Trophoblast cell (in vitro differentiated cells and primary cell): ENCODE measurements at regions not wholly inside any gene's neighbourhood (a gene's known extent, or its start where the extent isn't known, plus 50 kb on each side); places are given as distances from the start of the nearest gene placed in this dataset.

Experiments
- DNase-seq, 2 donors: peaks; one replicate each; pipeline ENCODE4 v3.0.0-alpha.2; 2016
- H2AFZ ChIP-seq: 2 replicates; pipeline ENCODE4 v1.6.1; 2013; ENCODE audit warnings: low read length, moderate library complexity, mild to moderate bottlenecking; ENCODE audit not compliant: insufficient read depth, poor library complexity
- H2AK5ac ChIP-seq: 2 replicates; pipeline ENCODE4 v1.6.1; 2013; ENCODE audit warnings: mild to moderate bottlenecking, low read length
- H2BK120ac ChIP-seq: 2 replicates; pipeline ENCODE4 v1.6.1; 2013; ENCODE audit warnings: low read length, mild to moderate bottlenecking, moderate library complexity; ENCODE audit not compliant: insufficient read depth, poor library complexity
- H2BK12ac ChIP-seq: 2 replicates; pipeline ENCODE4 v1.6.1; 2013; ENCODE audit warnings: mild to moderate bottlenecking, low read length, moderate library complexity
- H2BK5ac ChIP-seq: 2 replicates; pipeline ENCODE4 v1.6.1; 2013; ENCODE audit warnings: low read length, low read depth, moderate library complexity, mild to moderate bottlenecking; ENCODE audit not compliant: poor library complexity
- H3K14ac ChIP-seq: 2 replicates; pipeline ENCODE4 v1.6.1; 2013; ENCODE audit warnings: mild to moderate bottlenecking, low read length
- H3K18ac ChIP-seq: 2 replicates; pipeline ENCODE4 v1.6.1; 2013; ENCODE audit warnings: mild to moderate bottlenecking, low read length
- H3K23ac ChIP-seq: 2 replicates; pipeline ENCODE4 v1.6.1; 2013; ENCODE audit warnings: low read length
- H3K27ac ChIP-seq: 2 replicates; pipeline ENCODE4 v1.5.1; 2013; ENCODE audit warnings: low read depth, mild to moderate bottlenecking, inconsistent platforms, low read length, moderate library complexity
- H3K27me3 ChIP-seq: 2 replicates; pipeline ENCODE4 v1.6.1; 2013; ENCODE audit warnings: inconsistent platforms, mild to moderate bottlenecking, low read length, moderate library complexity; ENCODE audit not compliant: insufficient read depth
- H3K36me3 ChIP-seq, 2 experiments: 1 replicate in 1 of 2; 2 replicates in 1 of 2; pipeline ENCODE4 v1.6.1; 2013; ENCODE audit warnings: low read length in 2 of 2, mild to moderate bottlenecking in 2 of 2, moderate library complexity in 1 of 2; ENCODE audit not compliant: insufficient read depth in 2 of 2, control insufficient read depth in 1 of 2
- H3K4ac ChIP-seq: 2 replicates; pipeline ENCODE4 v1.6.1; 2013; ENCODE audit warnings: low read depth, mild to moderate bottlenecking, low read length, moderate library complexity
- H3K4me1 ChIP-seq, 2 experiments: 1 replicate in 1 of 2; 2 replicates in 1 of 2; pipeline ENCODE4 v1.6.1; 2013; ENCODE audit warnings: low read length in 2 of 2, mild to moderate bottlenecking in 2 of 2, moderate library complexity in 1 of 2; ENCODE audit not compliant: insufficient read depth in 2 of 2, control insufficient read depth in 1 of 2
- H3K4me2 ChIP-seq: 2 replicates; pipeline ENCODE4 v1.6.1; 2013; ENCODE audit warnings: inconsistent platforms, mild to moderate bottlenecking, low read length, moderate library complexity
- H3K4me3 ChIP-seq: 2 replicates; pipeline ENCODE4 v1.5.1; 2013; ENCODE audit warnings: mild to moderate bottlenecking, low read depth, low read length, inconsistent platforms
- H3K79me1 ChIP-seq: one replicate; pipeline ENCODE4 v1.6.1; 2013; ENCODE audit warnings: low read length
- H3K79me2 ChIP-seq: 2 replicates; pipeline ENCODE4 v1.6.1; 2013; ENCODE audit warnings: low read length, mild to moderate bottlenecking; ENCODE audit not compliant: control insufficient read depth, insufficient read depth, poor library complexity
- H3K9ac ChIP-seq: 2 replicates; pipeline ENCODE4 v1.6.1; 2013; ENCODE audit warnings: mild to moderate bottlenecking, low read length
- H3K9me3 ChIP-seq: 2 replicates; pipeline ENCODE4 v1.6.1; 2013; ENCODE audit warnings: low read depth, mild to moderate bottlenecking, control low read depth, inconsistent platforms, low read length; ENCODE audit not compliant: insufficient read depth
- H4K12ac ChIP-seq: 2 replicates; pipeline ENCODE4 v1.6.1; 2013; ENCODE audit warnings: low read depth, mild to moderate bottlenecking, low read length, moderate library complexity
- H4K8ac ChIP-seq: 2 replicates; pipeline ENCODE4 v1.6.1; 2013; ENCODE audit warnings: low read depth, mild to moderate bottlenecking, low read length, moderate library complexity
- H4K91ac ChIP-seq: one replicate; pipeline ENCODE4 v1.6.1; 2013; ENCODE audit warnings: low read depth, mild to moderate bottlenecking, low read length, moderate library complexity
- WGBS: extraction: QIAGEN DNeasy Blood & Tissue Kit; methylation state at CpG from one replicate; pipeline ENCODE4 v1.1.7; 2013; ENCODE audit warnings: missing lambda C conversion rate; ENCODE audit not compliant: insufficient read length, insufficient coverage; ENCODE audit errors: extremely low coverage; 5-methylcytosine and 5-hydroxymethylcytosine counted together

GRCh38 chr18:41513438-41513837, 441.6 kb upstream of the PIK3C3 start:
- Histone ChIP-seq H4K91ac (no peak overlapping the region), H3K4me3 (no peak overlapping the region), H2BK120ac (no peak overlapping the region), H3K4me2 (no peak overlapping the region), H3K27me3 (no peaks in the 10 kb centered on the region), H4K12ac (no peak overlapping the region), H2AFZ (no peak overlapping the region), H2BK12ac (no peak overlapping the region), H3K79me2 (no peaks in the 10 kb centered on the region), H3K4ac (no peak overlapping the region), H3K9me3 (no peaks in the 10 kb centered on the region), H4K8ac (no peak overlapping the region), H3K9ac (no peak overlapping the region), H3K36me3 (no peaks in the 10 kb centered on the region), H3K79me1 (no peaks in the 10 kb centered on the region), H3K18ac (no peak overlapping the region), H3K4me1 (no peaks in the 10 kb centered on the region), H3K14ac (no peak overlapping the region), H2BK5ac (no peak overlapping the region), H2AK5ac (no peak overlapping the region), H3K23ac (no peak overlapping the region), H3K27ac (no peak overlapping the region)
- WGBS: no CpG with 5 or more reads among the region's 3 CpGs
- no peak for DNase-seq

GRCh38 chr18:41504316-41504715, 450.7 kb upstream of the PIK3C3 start:
- no peak overlapping the region for H3K27ac ChIP-seq
- no peaks in the 10 kb centered on the region for H3K36me3 ChIP-seq
- no peak overlapping the region for H3K4me3 ChIP-seq
- H4K12ac ChIP-seq: no peak overlapping the region
- H3K79me1 ChIP-seq: no peaks in the 10 kb centered on the region
- H3K4me1 ChIP-seq: no peaks in the 10 kb centered on the region
- H2AK5ac ChIP-seq: no peak overlapping the region
- no peak overlapping the region for H2BK5ac ChIP-seq
- H3K14ac ChIP-seq: no peak overlapping the region
- no peak overlapping the region for H3K9ac ChIP-seq
- no peak for DNase-seq
- H3K27me3 ChIP-seq: no peaks in the 10 kb centered on the region
- no peak overlapping the region for H3K4me2 ChIP-seq
- no peak overlapping the region for H4K91ac ChIP-seq
- H2BK12ac ChIP-seq: no peak overlapping the region
- no peak overlapping the region for H3K23ac ChIP-seq
- no peak overlapping the region for H3K4ac ChIP-seq
- H2BK120ac ChIP-seq: no peak overlapping the region
- H3K79me2 ChIP-seq: no peaks in the 10 kb centered on the region
- H3K9me3 ChIP-seq: no peaks in the 10 kb centered on the region
- WGBS: 100% methylated on average over 2 of the region's 3 CpGs
- no peak overlapping the region for H2AFZ ChIP-seq
- H3K18ac ChIP-seq: no peak overlapping the region
- H4K8ac ChIP-seq: no peak overlapping the region

- Histone ChIP-seq H3K4me3 (no peak overlapping the region), H3K4me1 (no peaks in the 10 kb centered on the region), H3K36me3 (no peaks in the 10 kb centered on the region), H2BK12ac (no peak overlapping the region), H4K12ac (no peak overlapping the region), H2AFZ (no peak overlapping the region), H3K9me3 (no peaks in the 10 kb centered on the region), H3K27me3 (no peaks in the 10 kb centered on the region), H2BK120ac (no peak overlapping the region), H3K4me2 (no peak overlapping the region), H3K14ac (no peak overlapping the region), H4K8ac (no peak overlapping the region), H3K27ac (no peak overlapping the region), H3K18ac (no peak overlapping the region), H3K79me1 (no peaks in the 10 kb centered on the region), H2BK5ac (no peak overlapping the region), H3K79me2 (no peaks in the 10 kb centered on the region), H3K23ac (no peak overlapping the region), H3K9ac (no peak overlapping the region), H2AK5ac (no peak overlapping the region), H4K91ac (no peak overlapping the region), H3K4ac (no peak overlapping the region)
- WGBS: no CpG with 5 or more reads among the region's 3 CpGs
- DNase-seq: no peak
These were observed 453.2 kb upstream of the PIK3C3 start for GRCh38 chr18:41501848-41502247.

GRCh38 chr18:41499345-41499744, 455.7 kb upstream of the PIK3C3 start:
- Histone ChIP-seq H3K27me3 (no peaks in the 10 kb centered on the region), H3K4me1 (no peaks in the 10 kb centered on the region), H4K8ac (no peak overlapping the region), H2BK5ac (no peak overlapping the region), H3K36me3 (no peaks in the 10 kb centered on the region), H2BK120ac (no peak overlapping the region), H2BK12ac (no peak overlapping the region), H3K9me3 (no peaks in the 10 kb centered on the region), H4K12ac (no peak overlapping the region), H3K18ac (no peak overlapping the region), H3K79me1 (no peaks in the 10 kb centered on the region), H2AFZ (no peak overlapping the region), H4K91ac (no peak overlapping the region), H3K14ac (no peak overlapping the region), H3K23ac (no peak overlapping the region), H3K79me2 (no peaks in the 10 kb centered on the region), H2AK5ac (no peak overlapping the region), H3K9ac (no peak overlapping the region), H3K4me3 (no peak overlapping the region), H3K27ac (no peak overlapping the region), H3K4ac (no peak overlapping the region), H3K4me2 (no peak overlapping the region)
- WGBS: no CpG with 5 or more reads among the region's 1 CpG
- no peak for DNase-seq
